Spleen (tissue), 11 donors: ENCODE measurements at regions not wholly inside any gene's neighbourhood (a gene's known extent, or its start where the extent isn't known, plus 50 kb on each side); places are given as distances from the start of the nearest gene placed in this dataset.

Source experiments
- DNase-seq: peaks from one replicate; pipeline ENCODE4 v3.0.0-alpha.2; 2020
- H3K27ac ChIP-seq, 8 donors: fragments of 200-600 bp; sonication (generic) in 7 of 8; 1 replicate in 4 of 8; 2 replicates in 4 of 8; pipeline versions ENCODE4 v1.5.0 to v1.8.0; 2016 to 2021; ENCODE audit warnings: inconsistent platforms in 4 of 8, mild to moderate bottlenecking in 4 of 8, moderate library complexity in 1 of 8
- H3K27me3 ChIP-seq, 7 donors: fragments of 200-600 bp; sonication (generic) in 6 of 7; replicated peaks in 1 of 7; 1 replicate in 4 of 7; 2 replicates in 3 of 7; pipeline versions ENCODE4 v1.5.0 to v1.8.0; 2016 to 2021; ENCODE audit warnings: inconsistent platforms in 3 of 7, mild to moderate bottlenecking in 1 of 7
- H3K36me3 ChIP-seq, 6 donors: fragments of 200-600 bp; sonication (generic) in 5 of 6; 1 replicate in 4 of 6; 2 replicates in 2 of 6; pipeline versions ENCODE4 v1.5.0 to v1.8.0; 2016 to 2021; ENCODE audit warnings: inconsistent platforms in 2 of 6
- H3K4me1 ChIP-seq, 6 donors: fragments of 200-600 bp; sonication (generic) in 5 of 6; 1 replicate in 3 of 6; 2 replicates in 3 of 6; pipeline versions ENCODE4 v1.5.0 to v1.8.0; 2016 to 2021; ENCODE audit warnings: inconsistent platforms in 3 of 6
- H3K4me3 ChIP-seq, 8 donors: fragments of 200-600 bp; sonication (generic) in 7 of 8; 1 replicate in 4 of 8; 2 replicates in 4 of 8; pipeline versions ENCODE4 v1.5.0 to v1.8.0; 2016 to 2021; ENCODE audit warnings: inconsistent platforms in 4 of 8, mild to moderate bottlenecking in 4 of 8, moderate library complexity in 2 of 8
- H3K9me3 ChIP-seq, 8 donors: fragments of 200-600 bp; sonication (generic) in 7 of 8; 1 replicate in 4 of 8; 2 replicates in 4 of 8; pipeline versions ENCODE4 v1.5.0 to v1.8.0; 2016 to 2021; ENCODE audit warnings: inconsistent platforms in 4 of 8
- CTCF ChIP-seq, 11 experiments: fragments of 200-600 bp in 7 of 11; fragments of 450-650 bp in 4 of 11; sonication (generic) in 4 of 11; IDR thresholded peaks in 8 of 11; conservative IDR thresholded peaks in 3 of 11; 1 replicate in 7 of 11; 2 replicates in 4 of 11; pipeline versions ENCODE4 v1.4.0 to v1.8.0; 2016 to 2021; ENCODE audit warnings: antibody characterized with exemption in 11 of 11, inconsistent platforms in 4 of 11, mild to moderate bottlenecking in 1 of 11
- POLR2A ChIP-seq, 3 donors: fragments of 450-650 bp; IDR thresholded peaks; one replicate each; pipeline ENCODE4 v1.5.1; 2017; ENCODE audit warnings: antibody characterized with exemption in 3 of 3, mild to moderate bottlenecking in 1 of 3
- POLR2AphosphoS5 ChIP-seq, 3 donors: sonication (generic); formaldehyde crosslinking; IDR thresholded peaks; one replicate each; pipeline ENCODE4 v1.5.1; 2017; ENCODE audit warnings: antibody characterized with exemption in 3 of 3
- WGBS, 5 donors: extraction: QIAGEN DNeasy Blood & Tissue Kit in 3 of 5; methylation state at CpG; one replicate each; pipeline versions ENCODE4 v1.1.5 to v1.1.7; 2013 to 2018; 5-methylcytosine and 5-hydroxymethylcytosine counted together
- intact Hi-C: fragments of 100-400 bp; cut with DNase I; formaldehyde crosslinking; loops from one replicate; pipeline ENCODE4 v1.15.0; 2023; ENCODE audit warnings: low total_unique reads
- donor health status: healthy with polysubstance abuse.
- donor health status: DM: no; HTN: no; CAD: no; lungs with moderate emphysema.
- donor health status: DM: no; HTN: no; CAD: no.
- donor health status: Bipolar disorder and iron deficiency.
- donor health status: healthy.
- donor health status: DM: no; HTN: no; CAD: no.
- donor health status: DM: yes; HTN: yes; CAD: no.

GRCh38 chr6:167475947-167476346, 151.1 kb downstream of the TTLL2 start:
- Histone ChIP-seq H3K36me3 (no peaks in the 10 kb centered on the region), H3K9me3 (no peaks in the 10 kb centered on the region), H3K27me3 (no peaks in the 10 kb centered on the region), H3K27ac (no peak overlapping the region), H3K4me1 (peaks cover 0 to 13% (median 11%) of the 10 kb centered on the region in 6 donors), H3K4me3 (no peak overlapping the region)
- 78 to 84% (median 79%) methylated on average over 9 of the region's 9 CpGs for WGBS, 5 donors
- no peak for DNase-seq
- intact Hi-C loops: no loop called here
- TF ChIP-seq POLR2AphosphoS5 (IDR thresholded peaks at IDR 0.05) (no peak), POLR2A (IDR thresholded peaks at IDR 0.05) (no peak), CTCF (IDR thresholded peaks at IDR 0.05 in 8 of 11, conservative IDR thresholded peaks at IDR 0.05 in 3 of 11) (no peak)

GRCh38 chr6:167476844-167477595, 152.1 kb downstream of the TTLL2 start:
- no peaks in the 10 kb centered on the region for H3K36me3 ChIP-seq
- intact Hi-C loops: no loop called here
- no peaks in the 10 kb centered on the region for H3K27me3 ChIP-seq
- H3K4me1 ChIP-seq: peaks cover 0 to 13% (median 11%) of the 10 kb centered on the region in 6 donors
- H3K9me3 ChIP-seq: no peaks in the 10 kb centered on the region
- no peak for TF ChIP-seq POLR2A (IDR thresholded peaks at IDR 0.05)
- no peak for TF ChIP-seq CTCF (IDR thresholded peaks at IDR 0.05 in 8 of 11, conservative IDR thresholded peaks at IDR 0.05 in 3 of 11)
- no peak for TF ChIP-seq POLR2AphosphoS5 (IDR thresholded peaks at IDR 0.05)
- DNase-seq: no peak
- WGBS, 5 donors: 84 to 91% (median 87%) methylated on average over 16 of the region's 16 CpGs
- H3K4me3 ChIP-seq: no peak overlapping the region
- H3K27ac ChIP-seq: no peak overlapping the region

GRCh38 chr6:167477688-167478087, 152.8 kb downstream of the TTLL2 start:
- H3K9me3 ChIP-seq: no peaks in the 10 kb centered on the region

More at GRCh38 chr6:167477688-167478087, 152.8 kb downstream of the TTLL2 start:
- no peak for DNase-seq
- Histone ChIP-seq H3K36me3 (no peaks in the 10 kb centered on the region), H3K27me3 (no peaks in the 10 kb centered on the region), H3K4me3 (no peak overlapping the region), H3K27ac (no peak overlapping the region), H3K4me1 (peaks cover 0 to 13% (median 11%) of the 10 kb centered on the region in 6 donors)
- WGBS, 5 donors: 86 to 97% (median 87%) methylated on average over 9 of the region's 9 CpGs
- TF ChIP-seq POLR2AphosphoS5 (IDR thresholded peaks at IDR 0.05) (no peak), CTCF (IDR thresholded peaks at IDR 0.05 in 8 of 11, conservative IDR thresholded peaks at IDR 0.05 in 3 of 11) (no peak), POLR2A (IDR thresholded peaks at IDR 0.05) (no peak)
- intact Hi-C loops: no loop called here
